ENCODE measurements at regions not wholly inside any gene's neighbourhood (a gene's known extent, or its start where the extent isn't known, plus 50 kb on each side); places are given as distances from the start of the nearest gene placed in this dataset.
"Not testable (repeated sequence)": the region's sequence is repeated elsewhere in the genome, so short reads cannot be mapped to it uniquely, and the experiment has no call there.

- CTCF ChIA-PET = interaction anchor here (0.6 kb wide), 1 partner anchor 25 kb away, joined by 3 read pairs; no protein-coding TSS in a partner anchor
- H3K4me2 ChIP-seq (ENCODE audit: low read depth, low read length); H3K36me3 ChIP-seq (ENCODE audit: control insufficient read depth, insufficient read depth, low read length); H3K9ac ChIP-seq (ENCODE audit: low read depth, low read length); BruUV-seq (replicated peaks); H3K9me1 ChIP-seq (ENCODE audit: insufficient read depth, low read length); H4K20me1 ChIP-seq (ENCODE audit: insufficient read depth, low read length); H3K23ac ChIP-seq (ENCODE audit: low read depth, low read length); H4K5ac ChIP-seq (ENCODE audit: low read depth, low read length); DNase-seq; H3K14ac ChIP-seq (replicated peaks; ENCODE audit: low read depth, low read length); dilution Hi-C loops (cut with HindIII; ENCODE audit: low sequenced_read_pairs, unreplicated experiment); H2AK5ac ChIP-seq (ENCODE audit: low read depth, low read length); H2BK15ac ChIP-seq (ENCODE audit: low read depth, low read length); H4K8ac ChIP-seq (ENCODE audit: low read depth in 2 of 2, low read length in 2 of 2); H2BK120ac ChIP-seq (ENCODE audit: low read depth, low read length); in situ Hi-C loops (cut with MboI; ENCODE audit: low sequenced_read_pairs); POLR2A ChIA-PET (ENCODE audit: unreplicated experiment); H3K27ac ChIP-seq (ENCODE audit: insufficient read depth, low read length); H3K9me3 ChIP-seq (ENCODE audit: control insufficient read depth, insufficient read depth, low read length); H3K56ac ChIP-seq (ENCODE audit: extremely low read depth, insufficient read depth, low read length); H2AK9ac ChIP-seq (replicated peaks; ENCODE audit: low read depth, low read length, poor library complexity); H3K27me3 ChIP-seq (ENCODE audit: control insufficient read depth, insufficient read depth, low read length); H3K79me1 ChIP-seq (ENCODE audit: low read depth in 1 of 2, low read length in 2 of 2); H2AFZ ChIP-seq (replicated peaks; ENCODE audit: low read length, poor library complexity); H3K4me3 ChIP-seq (ENCODE audit: insufficient read depth, low read depth, low read length); H2BK20ac ChIP-seq (ENCODE audit: low read depth, low read length); ATAC-seq (ENCODE audit: low read depth); H4K91ac ChIP-seq (ENCODE audit: insufficient read depth, low read depth, low read length); H2BK5ac ChIP-seq (ENCODE audit: low read depth, low read length, poor library complexity, severe bottlenecking); H3K18ac ChIP-seq (ENCODE audit: low read depth, low read length); H3K4ac ChIP-seq (ENCODE audit: low read depth, low read length): not testable (repeated sequence)
- H3K4me1 ChIP-seq (ENCODE audit: control insufficient read depth, insufficient read depth, low read length) = peaks cover 14% of the 10 kb centered on the region
- intact Hi-C loops (cut with micrococcal nuclease) = loop anchor here (5.0 kb wide), 1 partner anchor 127 kb away; no protein-coding TSS in a partner anchor
- 100% methylated on average over 1 of the region's 2 CpGs; no CpG with 5 or more reads in 1 of the 2 experiments for WGBS, 2 experiments (ENCODE audit: extremely low coverage in 2 of 2, insufficient read length in 1 of 2)
Measured at GRCh38 chr5:87199704-87200103, 68.0 kb upstream of the RASA1 start.
